ENCODE measurements at regions not wholly inside any gene's neighbourhood (a gene's known extent, or its start where the extent isn't known, plus 50 kb on each side); places are given as distances from the start of the nearest gene placed in this dataset.

GRCh38 chr20:57037689-57038088 lies 228.8 kb downstream of the BMP7 start:
- TF ChIP-seq CTCF (conservative IDR thresholded peaks at IDR 0.05; ENCODE audit: low read depth, low read length) (no peak), EZH2 (IDR thresholded peaks at IDR 0.05; ENCODE audit: borderline replicate concordance, low read depth, low read length, poor library complexity, severe bottlenecking) (no peak)
